Ishikawa (cell line): ENCODE measurements at regions not wholly inside any gene's neighbourhood (a gene's known extent, or its start where the extent isn't known, plus 50 kb on each side); places are given as distances from the start of the nearest gene placed in this dataset.

ENCODE experiments used
- EP300 ChIP-seq: IDR thresholded peaks from 2 replicates; pipeline ENCODE4 v1.6.1; 2012; ENCODE audit warnings: borderline replicate concordance
- TAF1 ChIP-seq: IDR thresholded peaks from 2 replicates; pipeline ENCODE4 v1.6.1; 2012; ENCODE audit warnings: low read depth, mild to moderate bottlenecking
- YY1 ChIP-seq: IDR thresholded peaks from 2 replicates; pipeline ENCODE4 v1.6.1; 2012; ENCODE audit warnings: low read depth
- ZBTB7A ChIP-seq: IDR thresholded peaks from 2 replicates; pipeline ENCODE4 v1.6.1; 2012; ENCODE audit warnings: low read depth
- TF ChIP-seq, protein P1 (sequence below): IDR thresholded peaks from 2 replicates; pipeline ENCODE4 v1.6.1; 2012
- TF ChIP-seq, protein P2 (sequence below): IDR thresholded peaks from 2 replicates; pipeline ENCODE4 v1.6.1; 2012; ENCODE audit warnings: low read depth, mild to moderate bottlenecking

DNA sequence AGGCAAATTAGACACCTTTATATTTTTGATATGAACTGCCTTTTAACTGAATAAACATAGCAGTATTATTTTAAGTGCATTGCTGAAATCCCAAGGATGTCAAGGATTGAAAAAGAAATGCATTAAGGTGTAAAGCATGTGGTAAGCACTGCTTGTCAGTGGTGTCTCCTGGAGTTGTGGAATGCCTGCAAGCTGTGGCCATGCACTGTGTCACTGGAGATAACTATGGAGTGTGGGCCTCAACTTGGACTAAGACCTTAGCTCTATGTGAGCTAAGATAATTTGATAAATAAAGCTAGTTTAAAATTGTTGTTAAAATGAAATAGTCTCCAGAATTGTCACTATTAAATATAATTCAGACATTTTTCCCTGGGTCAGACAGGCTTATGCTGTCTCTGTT, 156.6 kb upstream of the OPRM1 start:
- TF ChIP-seq, protein P1, sequence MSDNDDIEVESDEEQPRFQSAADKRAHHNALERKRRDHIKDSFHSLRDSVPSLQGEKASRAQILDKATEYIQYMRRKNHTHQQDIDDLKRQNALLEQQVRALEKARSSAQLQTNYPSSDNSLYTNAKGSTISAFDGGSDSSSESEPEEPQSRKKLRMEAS, result no peak
- no peak for TF ChIP-seq EP300
- TF ChIP-seq, protein P2, sequence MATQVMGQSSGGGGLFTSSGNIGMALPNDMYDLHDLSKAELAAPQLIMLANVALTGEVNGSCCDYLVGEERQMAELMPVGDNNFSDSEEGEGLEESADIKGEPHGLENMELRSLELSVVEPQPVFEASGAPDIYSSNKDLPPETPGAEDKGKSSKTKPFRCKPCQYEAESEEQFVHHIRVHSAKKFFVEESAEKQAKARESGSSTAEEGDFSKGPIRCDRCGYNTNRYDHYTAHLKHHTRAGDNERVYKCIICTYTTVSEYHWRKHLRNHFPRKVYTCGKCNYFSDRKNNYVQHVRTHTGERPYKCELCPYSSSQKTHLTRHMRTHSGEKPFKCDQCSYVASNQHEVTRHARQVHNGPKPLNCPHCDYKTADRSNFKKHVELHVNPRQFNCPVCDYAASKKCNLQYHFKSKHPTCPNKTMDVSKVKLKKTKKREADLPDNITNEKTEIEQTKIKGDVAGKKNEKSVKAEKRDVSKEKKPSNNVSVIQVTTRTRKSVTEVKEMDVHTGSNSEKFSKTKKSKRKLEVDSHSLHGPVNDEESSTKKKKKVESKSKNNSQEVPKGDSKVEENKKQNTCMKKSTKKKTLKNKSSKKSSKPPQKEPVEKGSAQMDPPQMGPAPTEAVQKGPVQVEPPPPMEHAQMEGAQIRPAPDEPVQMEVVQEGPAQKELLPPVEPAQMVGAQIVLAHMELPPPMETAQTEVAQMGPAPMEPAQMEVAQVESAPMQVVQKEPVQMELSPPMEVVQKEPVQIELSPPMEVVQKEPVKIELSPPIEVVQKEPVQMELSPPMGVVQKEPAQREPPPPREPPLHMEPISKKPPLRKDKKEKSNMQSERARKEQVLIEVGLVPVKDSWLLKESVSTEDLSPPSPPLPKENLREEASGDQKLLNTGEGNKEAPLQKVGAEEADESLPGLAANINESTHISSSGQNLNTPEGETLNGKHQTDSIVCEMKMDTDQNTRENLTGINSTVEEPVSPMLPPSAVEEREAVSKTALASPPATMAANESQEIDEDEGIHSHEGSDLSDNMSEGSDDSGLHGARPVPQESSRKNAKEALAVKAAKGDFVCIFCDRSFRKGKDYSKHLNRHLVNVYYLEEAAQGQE, result no peak
- no peak for TF ChIP-seq TAF1
- no peak for TF ChIP-seq ZBTB7A
- TF ChIP-seq YY1, result no peak
